Memory B cell (primary cell): ENCODE measurements at regions not wholly inside any gene's neighbourhood (a gene's known extent, or its start where the extent isn't known, plus 50 kb on each side); places are given as distances from the start of the nearest gene placed in this dataset.
A peak's percentile ranks its signal among the peaks of the same experiment; 100 is the strongest.

Experiments
- ATAC-seq: fragments of 150-1000 bp; cut with Tn5 transposase; 2 replicates; pipeline ENCODE4 v1.10.0; 2021; ENCODE audit warnings: low read depth, mild to moderate bottlenecking, moderate library complexity
- DNase-seq, 2 donors: peaks; one replicate each; pipeline ENCODE4 v3.0.0; 2022; ENCODE audit warnings: low spot score in 2 of 2
- H3K27ac Mint-ChIP-seq: one replicate; pipeline ENCODE4 v1.8.0; 2022; ENCODE audit warnings: mild to moderate bottlenecking, moderate library complexity, mixed read lengths
- H3K27me3 Mint-ChIP-seq: one replicate; pipeline ENCODE4 v1.8.0; 2022; ENCODE audit warnings: mixed read lengths
- H3K36me3 Mint-ChIP-seq: one replicate; pipeline ENCODE4 v1.8.0; 2022; ENCODE audit warnings: mild to moderate bottlenecking, mixed read lengths
- H3K4me1 Mint-ChIP-seq: one replicate; pipeline ENCODE4 v1.8.0; 2022; ENCODE audit warnings: mixed read lengths
- H3K4me3 Mint-ChIP-seq: one replicate; pipeline ENCODE4 v1.8.0; 2022; ENCODE audit warnings: mild to moderate bottlenecking, moderate library complexity, mixed read lengths
- H3K9me3 Mint-ChIP-seq: one replicate; pipeline ENCODE4 v1.8.0; 2022; ENCODE audit warnings: mixed read lengths

DNA sequence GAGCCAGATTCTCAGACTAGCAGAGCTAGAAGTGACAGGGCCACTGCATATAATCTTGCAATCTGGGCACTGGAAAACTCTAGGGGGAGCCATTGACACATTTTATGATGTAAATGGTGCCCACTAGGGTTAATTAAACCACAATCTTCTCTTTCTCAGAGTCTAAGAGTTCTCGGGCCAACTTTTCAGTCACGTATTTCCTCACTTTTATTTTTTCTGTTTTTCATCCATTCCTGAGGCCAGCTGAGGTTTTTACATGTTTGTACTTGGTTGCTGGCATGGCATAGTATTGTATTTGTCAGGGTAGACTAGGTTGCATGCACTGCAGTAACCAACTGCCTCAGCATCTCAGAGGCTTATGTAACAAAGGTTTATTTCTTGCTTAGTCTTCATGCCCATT lies 138.2 kb downstream of the ZNF326 start:
- H3K27me3 Mint-ChIP-seq: peaks cover 6% of the 10 kb centered on the region
- H3K9me3 Mint-ChIP-seq: peaks cover 2% of the 10 kb centered on the region
- DNase-seq: no peak
- no peaks in the 10 kb centered on the region for H3K4me1 Mint-ChIP-seq
- ATAC-seq: no peak
- H3K4me3 Mint-ChIP-seq: no peak overlapping the region
- no peaks in the 10 kb centered on the region for H3K36me3 Mint-ChIP-seq
- H3K27ac Mint-ChIP-seq: no peak overlapping the region

DNA sequence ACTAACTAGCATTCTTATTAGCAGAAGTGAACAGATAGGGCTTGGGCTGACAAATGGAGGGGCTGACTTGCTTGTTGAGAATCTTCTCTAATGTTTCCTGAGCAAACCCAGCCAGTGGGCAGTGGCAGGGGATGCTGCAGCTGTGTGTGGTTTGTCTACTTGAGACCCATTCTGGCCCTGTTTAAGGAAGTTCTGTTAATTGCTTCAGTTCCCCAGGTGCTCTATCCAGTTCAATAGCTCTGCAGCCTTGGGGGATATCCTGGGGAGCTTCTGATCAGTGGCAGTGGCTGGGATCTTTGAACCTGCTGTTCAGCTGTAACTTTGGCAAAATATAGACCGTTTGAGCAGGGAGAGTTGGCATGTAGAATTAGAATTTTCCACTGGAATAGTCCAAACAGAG lies 137.4 kb downstream of the ZNF326 start:
- Mint-ChIP-seq H3K4me1 (no peaks in the 10 kb centered on the region), H3K27ac (no peak overlapping the region), H3K27me3 (peaks cover 5% of the 10 kb centered on the region), H3K9me3 (no peaks in the 10 kb centered on the region), H3K36me3 (no peaks in the 10 kb centered on the region), H3K4me3 (no peak overlapping the region)
- DNase-seq: no peak
- ATAC-seq: no peak

GRCh38 chr1:90127288-90127953 lies 132.5 kb downstream of the ZNF326 start:
- H3K36me3 Mint-ChIP-seq: no peaks in the 10 kb centered on the region
- H3K27me3 Mint-ChIP-seq: peaks cover 9% of the 10 kb centered on the region

DNA sequence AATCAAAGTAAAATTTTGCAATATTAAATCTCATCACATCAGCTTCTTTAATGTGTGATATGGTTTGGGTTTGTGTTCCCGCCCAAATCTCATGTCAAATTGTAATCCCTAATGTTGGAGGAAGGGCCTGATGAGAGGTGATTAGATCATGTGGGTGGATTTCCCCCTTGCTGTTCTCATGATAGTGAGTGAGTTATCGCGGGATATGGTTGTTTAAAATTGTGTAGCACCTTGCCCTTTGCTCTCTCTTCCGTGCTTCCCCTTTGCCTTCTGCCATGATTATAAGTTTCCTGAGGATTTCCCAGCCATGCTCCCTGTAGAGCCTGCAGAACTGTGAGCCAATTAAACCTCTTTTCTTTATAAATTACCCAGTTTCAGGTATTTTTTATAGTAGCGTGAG lies 131.9 kb downstream of the ZNF326 start:
- Mint-ChIP-seq H3K27me3 (peaks cover 9% of the 10 kb centered on the region), H3K9me3 (peaks cover 2% of the 10 kb centered on the region), H3K4me1 (no peaks in the 10 kb centered on the region), H3K27ac (no peak overlapping the region), H3K36me3 (no peaks in the 10 kb centered on the region), H3K4me3 (no peak overlapping the region)
- no peak for ATAC-seq
- DNase-seq: no peak

More at GRCh38 chr1:90127288-90127953, 132.5 kb downstream of the ZNF326 start:
- Mint-ChIP-seq H3K27ac (no peak overlapping the region), H3K4me3 (no peak overlapping the region), H3K4me1 (no peaks in the 10 kb centered on the region), H3K9me3 (peaks cover 2% of the 10 kb centered on the region)
- no peak for DNase-seq
- ATAC-seq: no peak

- Mint-ChIP-seq H3K4me3 (no peak overlapping the region), H3K27ac (no peak overlapping the region), H3K4me1 (no peaks in the 10 kb centered on the region), H3K27me3 (peaks cover 4% of the 10 kb centered on the region), H3K9me3 (peaks cover 12% of the 10 kb centered on the region), H3K36me3 (no peaks in the 10 kb centered on the region)
- DNase-seq: no peak
- no peak for ATAC-seq
These were observed 127.9 kb downstream of the ZNF326 start for GRCh38 chr1:90122654-90123340.

- peaks cover 11% of the 10 kb centered on the region for H3K27me3 Mint-ChIP-seq
- H3K27ac Mint-ChIP-seq: no peak overlapping the region
- DNase-seq: peak in 1 of 2 donors; percentile 7
- no peak overlapping the region for H3K4me3 Mint-ChIP-seq
- H3K36me3 Mint-ChIP-seq: no peaks in the 10 kb centered on the region
- ATAC-seq: no peak
- H3K4me1 Mint-ChIP-seq: no peaks in the 10 kb centered on the region
- H3K9me3 Mint-ChIP-seq: peaks cover 4% of the 10 kb centered on the region
These were observed 119.7 kb downstream of the ZNF326 start for GRCh38 chr1:90114521-90115141.

DNA sequence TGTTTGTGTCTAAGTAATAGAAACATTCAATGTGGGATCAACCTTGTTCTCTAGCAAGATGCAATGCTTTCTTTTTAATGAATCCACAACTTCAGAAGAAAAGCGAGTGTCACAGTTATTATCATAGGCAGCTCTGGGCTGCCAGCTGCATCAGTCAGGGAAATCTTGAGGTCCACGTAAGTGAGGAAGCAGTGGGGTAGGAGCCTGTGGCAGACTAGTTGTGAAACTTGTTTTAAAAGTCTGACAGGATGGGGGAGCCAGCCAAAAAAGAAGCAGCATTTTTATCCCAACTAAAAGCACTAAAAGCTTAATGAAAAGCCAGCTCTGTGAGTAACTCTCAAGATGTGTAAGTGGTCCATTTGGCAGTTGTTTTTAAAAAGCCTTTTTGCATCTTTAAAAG lies 113.1 kb downstream of the ZNF326 start:
- no peaks in the 10 kb centered on the region for H3K4me1 Mint-ChIP-seq
- no peak overlapping the region for H3K4me3 Mint-ChIP-seq
- no peaks in the 10 kb centered on the region for H3K36me3 Mint-ChIP-seq
- peaks cover 5% of the 10 kb centered on the region for H3K27me3 Mint-ChIP-seq
- H3K9me3 Mint-ChIP-seq: no peaks in the 10 kb centered on the region
- ATAC-seq (no peak), DNase-seq (no peak)
- H3K27ac Mint-ChIP-seq: no peak overlapping the region

GRCh38 chr1:90106311-90106710 lies 111.4 kb downstream of the ZNF326 start:
- no peak for ATAC-seq
- H3K27ac Mint-ChIP-seq: no peak overlapping the region
- no peaks in the 10 kb centered on the region for H3K4me1 Mint-ChIP-seq
- no peak overlapping the region for H3K4me3 Mint-ChIP-seq
- no peaks in the 10 kb centered on the region for H3K36me3 Mint-ChIP-seq
- no peak for DNase-seq
- peaks cover 4% of the 10 kb centered on the region for H3K27me3 Mint-ChIP-seq
- no peaks in the 10 kb centered on the region for H3K9me3 Mint-ChIP-seq

GRCh38 chr1:90104941-90105538 lies 110.1 kb downstream of the ZNF326 start:
- Mint-ChIP-seq H3K36me3 (no peaks in the 10 kb centered on the region), H3K9me3 (no peaks in the 10 kb centered on the region), H3K4me1 (no peaks in the 10 kb centered on the region), H3K27ac (no peak overlapping the region), H3K27me3 (peaks cover 4% of the 10 kb centered on the region), H3K4me3 (no peak overlapping the region)
- DNase-seq (no peak), ATAC-seq (no peak)

DNA sequence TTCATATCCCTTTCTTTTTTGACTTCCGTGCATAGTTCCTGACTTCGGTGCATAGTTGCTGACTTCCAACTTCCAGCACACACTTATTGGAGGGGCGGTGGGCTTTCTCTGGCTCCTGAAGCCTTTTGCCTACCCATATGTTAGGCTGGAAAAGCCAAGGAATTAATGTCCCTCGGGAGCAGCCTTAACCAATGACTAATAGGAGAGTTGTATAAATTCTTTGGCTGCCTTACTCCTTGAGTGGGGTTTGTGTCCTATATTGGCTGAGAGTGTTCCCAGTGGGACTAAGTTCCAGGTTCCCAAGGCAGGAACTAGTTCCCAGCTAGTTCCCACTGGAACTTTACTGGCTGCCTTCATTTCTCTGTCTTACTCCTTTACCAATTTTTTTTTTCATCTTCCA lies 105.7 kb downstream of the ZNF326 start:
- Mint-ChIP-seq H3K4me3 (no peak overlapping the region), H3K9me3 (peaks cover 2% of the 10 kb centered on the region), H3K36me3 (no peaks in the 10 kb centered on the region), H3K4me1 (no peaks in the 10 kb centered on the region), H3K27me3 (no peaks in the 10 kb centered on the region), H3K27ac (no peak overlapping the region)
- no peak for DNase-seq
- ATAC-seq: no peak

DNA sequence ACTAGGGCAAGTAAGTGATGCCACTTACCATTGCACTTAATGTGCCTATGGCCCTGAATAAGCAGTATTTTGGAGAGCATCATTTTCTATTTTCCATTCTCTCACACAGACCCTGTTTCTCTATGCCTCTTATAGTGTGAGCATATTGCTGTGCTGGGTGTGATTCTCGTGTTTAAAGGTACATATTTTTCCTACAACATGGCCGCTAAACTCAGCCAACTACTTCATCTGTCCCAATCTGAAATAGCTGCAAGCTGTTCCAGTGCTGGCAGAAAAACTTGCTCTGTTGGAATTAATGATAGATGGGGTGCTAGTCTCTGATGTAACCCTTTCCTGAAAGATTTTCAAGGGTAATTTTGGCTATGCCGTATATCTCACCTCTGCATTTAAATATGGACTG lies 97.5 kb downstream of the ZNF326 start:
- Mint-ChIP-seq H3K36me3 (no peaks in the 10 kb centered on the region), H3K9me3 (peaks cover 2% of the 10 kb centered on the region), H3K27ac (no peak overlapping the region), H3K4me3 (no peak overlapping the region), H3K27me3 (peaks cover 15% of the 10 kb centered on the region), H3K4me1 (no peaks in the 10 kb centered on the region)
- no peak for ATAC-seq
- DNase-seq: no peak
